NT2/D1 (cell line): ENCODE measurements at regions not wholly inside any gene's neighbourhood (a gene's known extent, or its start where the extent isn't known, plus 50 kb on each side); places are given as distances from the start of the nearest gene placed in this dataset.

Experiments used
- SUZ12 ChIP-seq: IDR thresholded peaks from 2 replicates; pipeline ENCODE4 v1.6.1; 2011; ENCODE audit not compliant: insufficient read length, insufficient read depth; ENCODE audit errors: extremely low read depth
- YY1 ChIP-seq: IDR thresholded peaks from 2 replicates; pipeline ENCODE4 v1.6.1; 2011; ENCODE audit not compliant: insufficient read length, insufficient read depth
- ZNF274 ChIP-seq: IDR thresholded peaks from 2 replicates; pipeline ENCODE4 v1.6.1; 2011; ENCODE audit warnings: mild to moderate bottlenecking, low read depth, low read length

- no peak for TF ChIP-seq ZNF274
- no peak for TF ChIP-seq SUZ12
- TF ChIP-seq YY1: no peak
Measured at GRCh38 chr20:26315054-26315453, 618.4 kb upstream of the ZNF337 start.
